Psoas muscle (tissue), 7 donors: ENCODE measurements at regions not wholly inside any gene's neighbourhood (a gene's known extent, or its start where the extent isn't known, plus 50 kb on each side); places are given as distances from the start of the nearest gene placed in this dataset.

ENCODE experiments used
- ATAC-seq, 4 donors: fragments of 200-7000 bp; cut with Tn5 transposase; one replicate each; pipeline ENCODE4 v1.9.1; 2020; ENCODE audit warnings: moderate library complexity in 3 of 4, mild to moderate bottlenecking in 2 of 4
- DNase-seq, 2 donors: peaks; one replicate each; pipeline ENCODE4 v3.0.0-alpha.2; 2020
- H3K27ac ChIP-seq: fragments of 200-600 bp; one replicate; pipeline ENCODE4 v1.8.0; 2022
- H3K27me3 ChIP-seq, 3 donors: fragments of 200-600 bp in 1 of 3; one replicate each; pipeline versions ENCODE4 v1.6.1 to v1.8.0; 2013 to 2022; ENCODE audit warnings: low read length in 2 of 3, mild to moderate bottlenecking in 2 of 3, moderate library complexity in 1 of 3; ENCODE audit not compliant: insufficient read depth in 3 of 3
- H3K36me3 ChIP-seq, 2 donors: fragments of 200-600 bp in 1 of 2; one replicate each; pipeline versions ENCODE4 v1.6.1 to v1.8.0; 2013 to 2022; ENCODE audit warnings: low read depth in 1 of 2, mild to moderate bottlenecking in 1 of 2, moderate library complexity in 1 of 2; ENCODE audit not compliant: insufficient read depth in 1 of 2
- H3K4me1 ChIP-seq: fragments of 200-600 bp; one replicate; pipeline ENCODE4 v1.8.0; 2022
- H3K4me3 ChIP-seq: fragments of 200-600 bp; one replicate; pipeline ENCODE4 v1.8.0; 2022; ENCODE audit warnings: mild to moderate bottlenecking
- H3K9me3 ChIP-seq: fragments of 200-600 bp; one replicate; pipeline ENCODE4 v1.8.0; 2022
- WGBS, 3 donors: extraction: QIAGEN DNeasy Blood & Tissue Kit; methylation state at CpG; one replicate each; pipeline versions ENCODE4 v1.1.6 to v1.1.7; 2013; 5-methylcytosine and 5-hydroxymethylcytosine counted together
- intact Hi-C, 2 donors: fragments of 100-400 bp; cut with DNase I; formaldehyde crosslinking; loops; one replicate each; pipeline versions ENCODE4 v1.11.0 to v1.14.2; 2022
- TF ChIP-seq, protein P1 (sequence below): fragments of 200-600 bp; IDR thresholded peaks from one replicate; pipeline ENCODE4 v1.8.0; 2022; ENCODE audit warnings: antibody characterized with exemption
- donor health status: healthy with polysubstance abuse.
- donor health status: DM: no; HTN: no; CAD: no; lungs with moderate emphysema.
- donor health status: Bipolar disorder and iron deficiency.
- donor health status: healthy.
- donor health status: DM: yes; HTN: yes; CAD: no.
- donor health status: DM: no; HTN: no; CAD: no.
- donor health status: DM: yes; HTN: yes; CAD: no.

DNA sequence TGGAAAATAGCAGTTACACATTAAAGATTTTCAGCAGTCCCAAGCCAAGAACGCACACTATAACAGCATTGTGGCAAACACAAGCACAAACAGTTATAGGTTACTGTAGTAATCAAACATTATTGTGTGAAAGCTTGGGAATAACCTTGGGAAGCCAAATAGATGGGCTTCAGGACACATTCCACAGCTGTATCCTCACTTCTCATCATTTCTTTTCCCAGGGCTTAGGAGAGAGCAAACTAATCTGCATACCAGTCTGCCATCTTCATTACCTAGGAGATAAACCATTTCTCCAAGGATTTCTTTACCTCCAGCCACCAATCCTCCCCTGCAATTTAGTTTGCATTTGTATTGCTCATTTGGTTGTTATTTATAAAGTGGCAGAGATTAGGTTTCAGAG, 352.4 kb downstream of the SH2D4B start:
- no peaks in the 10 kb centered on the region for H3K4me1 ChIP-seq
- H3K9me3 ChIP-seq: no peaks in the 10 kb centered on the region
- no peaks in the 10 kb centered on the region for H3K27me3 ChIP-seq
- intact Hi-C loops: no loop called here
- no peaks in the 10 kb centered on the region for H3K36me3 ChIP-seq
- H3K27ac ChIP-seq: no peak overlapping the region
- TF ChIP-seq, protein P1, sequence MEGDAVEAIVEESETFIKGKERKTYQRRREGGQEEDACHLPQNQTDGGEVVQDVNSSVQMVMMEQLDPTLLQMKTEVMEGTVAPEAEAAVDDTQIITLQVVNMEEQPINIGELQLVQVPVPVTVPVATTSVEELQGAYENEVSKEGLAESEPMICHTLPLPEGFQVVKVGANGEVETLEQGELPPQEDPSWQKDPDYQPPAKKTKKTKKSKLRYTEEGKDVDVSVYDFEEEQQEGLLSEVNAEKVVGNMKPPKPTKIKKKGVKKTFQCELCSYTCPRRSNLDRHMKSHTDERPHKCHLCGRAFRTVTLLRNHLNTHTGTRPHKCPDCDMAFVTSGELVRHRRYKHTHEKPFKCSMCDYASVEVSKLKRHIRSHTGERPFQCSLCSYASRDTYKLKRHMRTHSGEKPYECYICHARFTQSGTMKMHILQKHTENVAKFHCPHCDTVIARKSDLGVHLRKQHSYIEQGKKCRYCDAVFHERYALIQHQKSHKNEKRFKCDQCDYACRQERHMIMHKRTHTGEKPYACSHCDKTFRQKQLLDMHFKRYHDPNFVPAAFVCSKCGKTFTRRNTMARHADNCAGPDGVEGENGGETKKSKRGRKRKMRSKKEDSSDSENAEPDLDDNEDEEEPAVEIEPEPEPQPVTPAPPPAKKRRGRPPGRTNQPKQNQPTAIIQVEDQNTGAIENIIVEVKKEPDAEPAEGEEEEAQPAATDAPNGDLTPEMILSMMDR: no peak
- ATAC-seq (no peak), DNase-seq (no peak)
- WGBS, 3 donors: 78 to 79% (median 78%) methylated on average over 1 of the region's 1 CpG
- H3K4me3 ChIP-seq: no peak overlapping the region

DNA sequence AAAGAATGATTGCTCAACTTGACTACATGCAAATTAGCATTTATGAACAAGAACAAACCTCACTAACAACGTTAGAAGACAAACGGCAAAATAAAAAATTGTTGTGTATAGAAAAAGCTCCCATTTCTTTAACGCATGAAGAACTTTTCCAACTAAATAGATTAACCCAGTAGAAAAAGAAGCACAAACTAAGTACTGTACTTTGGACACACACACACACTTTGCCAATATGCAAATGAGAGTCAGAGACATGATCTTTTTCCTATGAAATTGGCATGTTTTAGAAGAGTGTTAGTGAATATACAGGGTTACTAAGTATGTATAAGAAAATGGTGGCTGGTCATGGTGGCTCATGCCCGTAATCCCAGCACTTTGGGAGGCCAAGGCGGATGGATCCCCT, 355.6 kb downstream of the SH2D4B start:
- Histone ChIP-seq H3K9me3 (no peaks in the 10 kb centered on the region), H3K4me1 (no peaks in the 10 kb centered on the region), H3K27ac (no peak overlapping the region), H3K27me3 (no peaks in the 10 kb centered on the region), H3K4me3 (no peak overlapping the region), H3K36me3 (no peaks in the 10 kb centered on the region)
- no peak for ATAC-seq
- TF ChIP-seq, protein P1: no peak
- intact Hi-C loops: no loop called here
- WGBS, 3 donors: 83 to 87% (median 85%) methylated on average over 5 of the region's 5 CpGs
- DNase-seq: no peak

DNA sequence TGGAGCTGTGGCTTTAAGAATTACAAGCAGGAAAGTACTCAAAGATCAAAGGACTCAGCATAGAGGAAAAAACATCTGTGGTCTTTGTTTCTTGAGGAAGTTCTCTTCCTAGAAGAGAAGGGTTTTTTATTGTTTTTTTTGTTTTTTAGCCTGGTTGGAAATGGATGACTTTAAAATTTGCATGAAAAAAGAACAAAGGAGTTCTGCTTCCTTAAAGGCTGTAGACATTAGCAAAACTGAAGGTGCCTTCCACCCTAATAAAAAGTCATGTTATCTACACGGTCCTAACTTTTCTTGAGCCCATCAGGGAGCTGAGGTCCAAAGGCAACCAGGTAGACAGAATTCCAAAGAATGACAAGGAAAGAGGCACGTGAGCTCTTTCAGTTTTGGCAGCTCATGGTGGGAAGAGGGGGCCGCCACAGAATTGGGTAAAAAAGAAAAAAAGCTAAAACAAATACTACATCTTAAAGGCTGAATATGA, 356.6 kb downstream of the SH2D4B start:
- intact Hi-C loops: no loop called here

DNA sequence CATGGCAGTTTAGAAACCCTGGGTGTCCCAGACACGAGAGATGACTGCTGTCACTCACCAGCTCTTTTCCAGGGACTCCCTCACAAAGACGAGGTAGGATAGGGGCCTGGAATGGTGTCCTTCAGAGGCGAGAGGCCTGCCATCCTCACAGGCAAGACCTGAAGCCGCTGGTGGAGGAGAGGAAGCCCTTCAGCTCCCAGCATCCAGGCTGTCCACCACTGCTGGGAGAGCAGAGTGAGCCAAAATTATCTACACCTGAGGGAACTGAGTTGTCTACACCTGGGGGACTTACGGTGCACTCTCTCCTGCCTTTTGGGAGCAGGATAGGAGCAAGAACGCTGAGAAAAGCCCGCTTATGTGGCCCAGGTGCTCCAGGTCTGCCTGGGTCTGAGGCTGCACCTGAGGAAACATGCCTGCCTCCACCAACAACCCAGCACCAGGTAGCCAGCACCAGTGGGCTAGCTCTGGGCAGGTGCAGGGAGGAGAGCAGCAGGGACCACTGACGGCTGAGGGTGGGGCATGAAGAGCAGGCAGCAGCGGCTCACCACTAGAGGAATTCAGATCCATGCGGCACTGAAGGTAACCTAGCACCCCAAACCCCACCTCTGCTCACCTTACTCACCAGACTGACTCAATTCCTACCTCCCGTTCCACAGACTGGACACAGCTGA, 357.2 kb downstream of the SH2D4B start:
- Histone ChIP-seq H3K4me1 (no peaks in the 10 kb centered on the region), H3K36me3 (no peaks in the 10 kb centered on the region), H3K9me3 (no peaks in the 10 kb centered on the region), H3K27me3 (no peaks in the 10 kb centered on the region), H3K27ac (no peak overlapping the region), H3K4me3 (no peak overlapping the region)
- TF ChIP-seq, protein P1: no peak
- ATAC-seq: no peak
- WGBS, 3 donors: 58 to 68% (median 68%) methylated on average over 11 of the region's 11 CpGs
- intact Hi-C loops: no loop called here
- DNase-seq: no peak

More for the DNA sequence above, 356.6 kb downstream of the SH2D4B start:
- ATAC-seq (no peak), DNase-seq (no peak)
- Histone ChIP-seq H3K36me3 (no peaks in the 10 kb centered on the region), H3K27ac (no peak overlapping the region), H3K4me1 (no peaks in the 10 kb centered on the region), H3K9me3 (no peaks in the 10 kb centered on the region), H3K27me3 (no peaks in the 10 kb centered on the region), H3K4me3 (no peak overlapping the region)
- TF ChIP-seq, protein P1: no peak
- WGBS, 3 donors: 29 to 47% (median 31%) methylated on average over 3 of the region's 3 CpGs

DNA sequence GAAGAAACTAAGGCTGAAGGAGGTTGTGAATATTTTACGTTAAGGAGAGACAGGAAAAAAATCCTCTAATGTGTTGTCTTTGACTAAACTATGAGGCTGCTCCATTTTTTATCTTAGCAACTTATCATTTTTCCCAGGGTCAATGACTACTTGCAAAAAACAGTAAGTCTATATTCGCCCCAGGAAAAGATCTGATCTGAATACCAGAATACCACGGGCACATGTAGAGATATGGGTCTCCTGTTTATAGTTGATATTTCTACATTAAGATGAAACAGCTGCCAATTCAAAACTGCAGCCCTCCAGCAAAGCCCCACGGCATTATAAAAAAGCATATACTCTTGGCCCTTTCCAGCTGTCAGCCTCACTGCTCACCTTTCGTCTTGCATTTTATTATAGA, 358.4 kb downstream of the SH2D4B start:
- no peaks in the 10 kb centered on the region for H3K36me3 ChIP-seq
- intact Hi-C loops: no loop called here
- H3K4me1 ChIP-seq: no peaks in the 10 kb centered on the region
- TF ChIP-seq, protein P1: no peak
- H3K27ac ChIP-seq: no peak overlapping the region
- no peak for DNase-seq
- H3K9me3 ChIP-seq: no peaks in the 10 kb centered on the region
- ATAC-seq: no peak
- no peaks in the 10 kb centered on the region for H3K27me3 ChIP-seq
- WGBS, 3 donors: 38 to 47% (median 41%) methylated on average over 5 of the region's 5 CpGs
- H3K4me3 ChIP-seq: no peak overlapping the region
